Coronary artery (tissue), 2 donors: ENCODE measurements at regions not wholly inside any gene's neighbourhood (a gene's known extent, or its start where the extent isn't known, plus 50 kb on each side); places are given as distances from the start of the nearest gene placed in this dataset.

Source experiments
- DNase-seq: peaks from one replicate; pipeline ENCODE4 v3.0.0-alpha.2; 2017; ENCODE audit warnings: low spot score
- H3K27ac ChIP-seq, 2 donors: fragments of 200-600 bp; sonication (generic); one replicate each; pipeline ENCODE4 v1.5.1; 2016 to 2019
- H3K4me3 ChIP-seq: fragments of 200-600 bp; sonication (generic); 2 replicates; pipeline ENCODE4 v1.5.1; 2016; ENCODE audit warnings: mild to moderate bottlenecking, moderate library complexity
- CTCF ChIP-seq: fragments of 200-600 bp; sonication (generic); IDR thresholded peaks from one replicate; pipeline ENCODE4 v1.5.1; 2019; ENCODE audit warnings: antibody characterized with exemption

DNA sequence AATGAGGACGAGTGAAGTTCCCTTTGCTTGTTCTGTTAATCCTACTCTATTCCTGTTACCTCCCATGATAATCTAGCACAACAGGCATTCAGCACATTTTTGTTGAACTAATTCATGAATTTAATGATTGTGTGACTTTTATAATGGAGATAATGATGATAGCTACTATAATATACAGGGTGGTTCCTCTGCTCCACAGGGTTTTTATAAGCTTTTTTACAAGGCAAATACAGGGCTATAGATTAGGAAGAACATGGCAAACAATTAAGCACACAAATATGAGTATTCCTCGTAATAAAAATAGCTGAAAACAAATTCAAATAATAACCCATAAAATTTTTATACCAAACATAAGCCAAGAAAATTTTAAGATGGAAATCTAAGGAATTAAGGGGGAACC is 145.6 kb upstream of the TMTC1 start:
- no peak for DNase-seq
- Histone ChIP-seq H3K4me3 (no peak overlapping the region), H3K27ac (no peak overlapping the region)
- no peak for TF ChIP-seq CTCF

DNA sequence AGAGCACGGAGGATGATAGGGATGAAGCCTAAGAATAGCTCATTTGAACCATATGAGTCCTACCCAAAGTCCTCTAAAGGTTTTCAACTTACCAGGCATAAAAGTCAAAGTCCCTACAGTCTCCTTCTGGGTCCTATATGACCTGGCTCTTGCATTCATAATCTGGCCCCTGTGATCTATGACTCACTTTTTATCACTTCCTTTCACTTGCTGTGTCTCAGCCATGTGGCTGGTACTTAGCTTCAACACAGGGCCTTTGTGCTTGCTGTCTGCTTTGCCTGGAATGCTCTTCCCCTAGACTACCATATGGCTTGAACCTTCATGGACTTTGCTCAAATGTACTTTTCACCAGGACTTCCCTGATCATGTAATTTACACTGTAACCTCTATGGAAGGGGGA is 137.6 kb upstream of the TMTC1 start:
- Histone ChIP-seq H3K27ac (no peak overlapping the region), H3K4me3 (no peak overlapping the region)
- no peak for DNase-seq
- TF ChIP-seq CTCF = no peak

- DNase-seq = no peak
- no peak for TF ChIP-seq CTCF
- H3K4me3 ChIP-seq = no peak overlapping the region
- no peak overlapping the region for H3K27ac ChIP-seq
Measured at GRCh38 chr12:29908157-29908556, 124.4 kb upstream of the TMTC1 start.

GRCh38 chr12:29907461-29907860 is 123.7 kb upstream of the TMTC1 start:
- no peak for TF ChIP-seq CTCF
- DNase-seq = no peak
- H3K27ac ChIP-seq = no peak overlapping the region
- H3K4me3 ChIP-seq = no peak overlapping the region

DNA sequence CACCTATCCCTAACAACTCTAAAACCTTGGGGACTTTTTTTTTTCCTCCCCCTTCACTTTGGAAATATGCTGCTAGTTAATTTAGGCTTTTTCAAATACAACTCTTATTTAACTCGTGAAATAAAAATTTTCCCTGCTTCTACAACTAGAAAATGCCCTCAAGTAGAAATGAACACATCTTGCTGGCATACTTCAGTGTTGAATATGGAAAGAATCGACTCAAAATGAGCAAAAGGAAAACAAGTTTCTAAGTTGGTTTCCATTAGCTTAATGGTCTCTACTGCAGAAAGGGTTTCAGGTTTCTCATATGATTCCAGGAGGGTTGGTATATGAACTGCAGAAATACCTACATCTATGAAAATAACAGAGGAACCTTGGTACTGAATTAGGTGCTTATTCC is 118.3 kb upstream of the TMTC1 start:
- no peak overlapping the region for H3K27ac ChIP-seq
- no peak for TF ChIP-seq CTCF
- DNase-seq = no peak

DNA sequence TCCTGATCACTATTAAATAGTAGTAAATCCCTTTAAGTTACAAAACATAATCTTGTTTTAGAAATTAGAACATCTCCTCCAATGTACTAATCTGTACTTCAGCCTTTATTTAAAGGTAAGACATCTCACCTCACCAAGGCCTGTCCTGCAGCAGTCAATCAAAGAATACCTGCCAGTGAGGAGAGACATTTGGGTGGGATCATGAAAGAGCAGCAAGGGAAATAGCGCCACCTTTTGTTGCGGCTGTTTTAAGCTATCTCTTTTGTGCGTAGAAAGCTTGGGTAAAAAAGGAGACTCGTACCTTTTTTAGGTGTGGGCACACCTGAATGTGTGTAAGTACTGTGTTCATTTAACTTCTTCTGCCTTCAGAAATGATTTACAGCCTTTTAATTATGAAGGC is 117.8 kb upstream of the TMTC1 start:
- no peak overlapping the region for H3K4me3 ChIP-seq
- no peak for DNase-seq
- no peak for TF ChIP-seq CTCF
- H3K27ac ChIP-seq = no peak overlapping the region

More for the DNA sequence above, 118.3 kb upstream of the TMTC1 start:
- H3K4me3 ChIP-seq = no peak overlapping the region

GRCh38 chr12:29899212-29899931 is 115.6 kb upstream of the TMTC1 start:
- H3K27ac ChIP-seq = no peak overlapping the region
- H3K4me3 ChIP-seq = no peak overlapping the region
- no peak for TF ChIP-seq CTCF
- no peak for DNase-seq
